Cardiac muscle cell (in vitro differentiated cells and primary cell): ENCODE measurements at regions not wholly inside any gene's neighbourhood (a gene's known extent, or its start where the extent isn't known, plus 50 kb on each side); places are given as distances from the start of the nearest gene placed in this dataset.

Source experiments
- DNase-seq, 2 donors: peaks; one replicate each; pipeline versions ENCODE4 v3.0.0 to v3.0.0-alpha.2; 2010 to 2017; ENCODE audit warnings: low read depth in 1 of 2, low spot score in 1 of 2
- H3K27ac ChIP-seq: fragments of 200-600 bp; sonication (generic); 2 replicates; pipeline ENCODE4 v1.5.1; 2016
- H3K27me3 ChIP-seq: fragments of 200-600 bp; sonication (generic); 2 replicates; pipeline ENCODE4 v1.6.0; 2016; ENCODE audit warnings: control low read depth
- H3K36me3 ChIP-seq: fragments of 200-600 bp; sonication (generic); 2 replicates; pipeline ENCODE4 v1.5.1; 2016; ENCODE audit warnings: control low read depth
- H3K4me1 ChIP-seq: fragments of 200-600 bp; sonication (generic); 2 replicates; pipeline ENCODE4 v1.8.1; 2017; ENCODE audit warnings: low read depth, mild to moderate bottlenecking, mixed run types
- H3K4me3 ChIP-seq: fragments of 200-600 bp; sonication (generic); 2 replicates; pipeline ENCODE4 v1.5.1; 2016; ENCODE audit warnings: mild to moderate bottlenecking
- H3K9me3 ChIP-seq: fragments of 200-600 bp; sonication (generic); 2 replicates; pipeline ENCODE4 v1.5.1; 2017; ENCODE audit warnings: low read depth, mild to moderate bottlenecking, control low read depth
- TF ChIP-seq, protein P1 (sequence below): IDR thresholded peaks from 2 replicates; pipeline ENCODE4 v1.5.1; 2012; ENCODE audit warnings: low read depth, mild to moderate bottlenecking, low read length

- Histone ChIP-seq H3K4me1 (no peaks in the 10 kb centered on the region), H3K27me3 (no peaks in the 10 kb centered on the region), H3K36me3 (no peaks in the 10 kb centered on the region), H3K27ac (no peak overlapping the region), H3K4me3 (no peak overlapping the region), H3K9me3 (no peaks in the 10 kb centered on the region)
- DNase-seq: no peak
- TF ChIP-seq, protein P1, sequence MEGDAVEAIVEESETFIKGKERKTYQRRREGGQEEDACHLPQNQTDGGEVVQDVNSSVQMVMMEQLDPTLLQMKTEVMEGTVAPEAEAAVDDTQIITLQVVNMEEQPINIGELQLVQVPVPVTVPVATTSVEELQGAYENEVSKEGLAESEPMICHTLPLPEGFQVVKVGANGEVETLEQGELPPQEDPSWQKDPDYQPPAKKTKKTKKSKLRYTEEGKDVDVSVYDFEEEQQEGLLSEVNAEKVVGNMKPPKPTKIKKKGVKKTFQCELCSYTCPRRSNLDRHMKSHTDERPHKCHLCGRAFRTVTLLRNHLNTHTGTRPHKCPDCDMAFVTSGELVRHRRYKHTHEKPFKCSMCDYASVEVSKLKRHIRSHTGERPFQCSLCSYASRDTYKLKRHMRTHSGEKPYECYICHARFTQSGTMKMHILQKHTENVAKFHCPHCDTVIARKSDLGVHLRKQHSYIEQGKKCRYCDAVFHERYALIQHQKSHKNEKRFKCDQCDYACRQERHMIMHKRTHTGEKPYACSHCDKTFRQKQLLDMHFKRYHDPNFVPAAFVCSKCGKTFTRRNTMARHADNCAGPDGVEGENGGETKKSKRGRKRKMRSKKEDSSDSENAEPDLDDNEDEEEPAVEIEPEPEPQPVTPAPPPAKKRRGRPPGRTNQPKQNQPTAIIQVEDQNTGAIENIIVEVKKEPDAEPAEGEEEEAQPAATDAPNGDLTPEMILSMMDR: no peak
Measured at GRCh38 chr1:209156991-209157390, 426.5 kb upstream of the CAMK1G start.

DNA sequence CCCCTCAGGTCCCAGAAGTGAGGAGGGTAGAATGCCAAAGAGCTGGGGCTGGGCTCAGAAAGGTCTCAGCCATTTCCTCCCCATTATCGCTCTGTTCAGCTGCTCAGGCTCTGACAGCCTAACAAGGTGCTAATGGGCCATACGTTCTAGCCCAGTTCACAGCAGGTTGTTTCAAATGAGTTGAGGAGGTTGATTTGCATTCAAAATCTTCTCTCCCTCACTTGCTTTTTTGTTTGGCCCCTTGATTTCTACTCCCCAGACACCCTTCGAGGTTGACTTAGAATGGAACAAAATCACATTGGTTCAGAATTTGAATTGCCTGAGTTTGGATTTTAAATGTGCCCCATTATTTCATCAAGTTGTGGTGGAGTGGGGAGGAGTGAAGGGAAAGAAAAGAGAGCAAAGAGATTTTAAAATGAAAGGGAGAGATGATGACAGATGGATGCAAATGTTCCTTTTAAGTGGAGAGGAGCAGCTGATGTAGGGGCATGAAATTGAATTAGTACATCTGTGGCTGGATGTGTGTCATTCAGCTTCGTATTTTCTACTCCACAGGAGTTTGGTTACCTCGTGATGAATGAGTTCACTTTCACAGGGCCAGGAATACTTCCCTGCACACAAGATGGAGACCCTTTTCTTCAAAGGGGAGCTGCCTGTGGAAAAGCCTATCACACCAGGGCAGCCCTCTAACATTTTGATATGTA, 425.8 kb upstream of the CAMK1G start:
- no peaks in the 10 kb centered on the region for H3K9me3 ChIP-seq
- H3K4me3 ChIP-seq: no peak overlapping the region
- TF ChIP-seq, protein P1: no peak
- H3K36me3 ChIP-seq: no peaks in the 10 kb centered on the region
- no peak overlapping the region for H3K27ac ChIP-seq
- no peaks in the 10 kb centered on the region for H3K27me3 ChIP-seq
- no peak for DNase-seq
- H3K4me1 ChIP-seq: no peaks in the 10 kb centered on the region

GRCh38 chr1:209158851-209159250, 424.7 kb upstream of the CAMK1G start:
- H3K4me3 ChIP-seq: no peak overlapping the region
- no peaks in the 10 kb centered on the region for H3K27me3 ChIP-seq
- TF ChIP-seq, protein P1: no peak
- H3K27ac ChIP-seq: no peak overlapping the region
- H3K9me3 ChIP-seq: no peaks in the 10 kb centered on the region
- no peak for DNase-seq
- H3K4me1 ChIP-seq: no peaks in the 10 kb centered on the region
- no peaks in the 10 kb centered on the region for H3K36me3 ChIP-seq

- Histone ChIP-seq H3K36me3 (no peaks in the 10 kb centered on the region), H3K4me3 (no peak overlapping the region), H3K9me3 (no peaks in the 10 kb centered on the region), H3K27me3 (no peaks in the 10 kb centered on the region), H3K4me1 (no peaks in the 10 kb centered on the region), H3K27ac (no peak overlapping the region)
- TF ChIP-seq, protein P1: no peak
- DNase-seq: no peak
Measured at GRCh38 chr1:209160230-209160629, 423.3 kb upstream of the CAMK1G start.

DNA sequence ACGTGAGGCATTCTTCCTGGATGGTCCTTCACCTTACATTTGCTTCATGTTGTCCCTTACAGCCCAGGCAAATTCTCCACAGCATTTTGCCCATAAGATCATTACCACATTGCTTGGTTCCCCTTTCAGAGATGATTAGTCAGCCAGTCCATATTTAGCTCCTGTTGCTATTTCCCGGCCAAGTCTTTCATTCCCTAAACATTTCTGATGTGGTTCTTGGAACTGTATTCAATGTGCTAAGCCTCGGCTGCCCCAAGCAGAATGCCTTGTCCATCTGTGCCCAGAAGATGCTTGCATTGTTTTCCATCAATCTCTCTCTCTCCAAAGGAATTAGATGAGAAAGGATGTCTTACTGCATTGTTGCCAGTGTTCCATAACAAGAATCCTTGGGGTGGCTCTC, 420.9 kb upstream of the CAMK1G start:
- Histone ChIP-seq H3K9me3 (no peaks in the 10 kb centered on the region), H3K4me1 (no peaks in the 10 kb centered on the region), H3K27me3 (no peaks in the 10 kb centered on the region), H3K36me3 (no peaks in the 10 kb centered on the region), H3K4me3 (no peak overlapping the region), H3K27ac (no peak overlapping the region)
- DNase-seq: no peak
- TF ChIP-seq, protein P1: no peak
